SK-N-SH (cell line): ENCODE measurements at regions not wholly inside any gene's neighbourhood (a gene's known extent, or its start where the extent isn't known, plus 50 kb on each side); places are given as distances from the start of the nearest gene placed in this dataset.
A peak's percentile ranks its signal among the peaks of the same experiment; 100 is the strongest.

Experiments
- CTCF ChIA-PET: fragments of 300-600, 350-600 bp; formaldehyde crosslinking; extraction: SDS; loops from one replicate; lab custom pipeline; 2021; lab: Yijun Ruan, JAX
- POLR2A ChIA-PET: fragments of 350-600 bp; sonication (Branson Sonifier 250); formaldehyde crosslinking; extraction: SDS; loops from one replicate; lab custom pipeline; 2020; ENCODE audit warnings: antibody characterized with exemption, inconsistent platforms; lab: Yijun Ruan, JAX
- DNase-seq: peaks from one replicate; pipeline ENCODE4 v3.0.0; 2012
- H2AFZ ChIP-seq: fragments of 200-600 bp; sonication (generic); 2 replicates; pipeline ENCODE4 v1.8.1; 2016; ENCODE audit warnings: antibody characterized with exemption, mild to moderate bottlenecking, low read depth
- H3F3A ChIP-seq: fragments of 200-600 bp; sonication (generic); replicated peaks from 2 replicates; pipeline ENCODE3; 2016; ENCODE audit warnings: antibody characterized with exemption, mild to moderate bottlenecking; ENCODE audit not compliant: insufficient read depth
- H3K27ac ChIP-seq, 2 experiments: fragments of 200-500 bp in 1 of 2; fragments of 200-600 bp in 1 of 2; sonication (Bioruptor generic) in 1 of 2; sonication (generic), shearing (Covaris generic) in 1 of 2; 2 replicates each; pipeline versions ENCODE4 v1.5.1 to v1.6.1; 2014 to 2016; ENCODE audit warnings: low read depth in 2 of 2, inconsistent platforms in 1 of 2, low read length in 1 of 2, mild to moderate bottlenecking in 1 of 2, mixed read lengths in 1 of 2
- H3K27me3 ChIP-seq: fragments of 200-600 bp; sonication (generic), shearing (Covaris generic); 2 replicates; pipeline ENCODE4 v1.6.1; 2016; ENCODE audit warnings: mixed run types; ENCODE audit not compliant: insufficient read depth
- H3K36me3 ChIP-seq, 2 experiments: fragments of 200-500 bp in 1 of 2; fragments of 200-600 bp in 1 of 2; sonication (Bioruptor generic) in 1 of 2; sonication (generic) in 1 of 2; replicated peaks in 1 of 2; 2 replicates each; pipeline versions ENCODE3 to v1.5.1; 2014 to 2016; ENCODE audit warnings: low read length in 1 of 2, mild to moderate bottlenecking in 1 of 2; ENCODE audit not compliant: insufficient read depth in 2 of 2, control insufficient read depth in 1 of 2
- H3K4me1 ChIP-seq, 2 experiments: fragments of 200-500 bp in 1 of 2; fragments of 200-600 bp in 1 of 2; sonication (Bioruptor generic) in 1 of 2; sonication (generic), shearing (Covaris generic) in 1 of 2; 2 replicates each; pipeline versions ENCODE4 v1.5.1 to v1.6.1; 2014 to 2016; ENCODE audit warnings: low read depth in 1 of 2, low read length in 1 of 2, mixed run types in 1 of 2; ENCODE audit not compliant: insufficient read depth in 2 of 2, control insufficient read depth in 1 of 2
- H3K4me2 ChIP-seq: fragments of 200-600 bp; sonication (generic), shearing (Covaris generic); 2 replicates; pipeline ENCODE4 v1.6.1; 2017; ENCODE audit warnings: mixed run types
- H3K4me3 ChIP-seq, 2 experiments: fragments of 200-500 bp in 1 of 2; fragments of 200-600 bp in 1 of 2; sonication (Bioruptor generic) in 1 of 2; sonication (generic), shearing (Covaris generic) in 1 of 2; 2 replicates each; pipeline versions ENCODE4 v1.5.1 to v1.8.1; 2014 to 2016; ENCODE audit warnings: low read depth in 2 of 2, inconsistent platforms in 1 of 2, low read length in 1 of 2, mild to moderate bottlenecking in 1 of 2, mixed read lengths in 1 of 2, moderate library complexity in 1 of 2
- H3K79me2 ChIP-seq: fragments of 200-600 bp; sonication (generic); 2 replicates; pipeline ENCODE4 v1.8.1; 2017; ENCODE audit warnings: mild to moderate bottlenecking; ENCODE audit not compliant: insufficient read depth
- H3K9ac ChIP-seq: fragments of 200-600 bp; sonication (generic); 2 replicates; pipeline ENCODE4 v1.6.1; 2017; ENCODE audit warnings: mixed run types
- H3K9me2 ChIP-seq: fragments of 200-600 bp; sonication (generic); 2 replicates; pipeline ENCODE4 v1.6.1; 2017; ENCODE audit warnings: mixed run types
- H3K9me3 ChIP-seq: fragments of 200-600 bp; sonication (generic); 2 replicates; pipeline ENCODE4 v1.6.1; 2017; ENCODE audit warnings: mixed run types, mild to moderate bottlenecking, moderate library complexity
- H4K20me1 ChIP-seq: fragments of 200-600 bp; sonication (generic); 2 replicates; pipeline ENCODE4 v1.6.1; 2017; ENCODE audit warnings: mild to moderate bottlenecking, mixed run types; ENCODE audit not compliant: insufficient read depth
- EP300 ChIP-seq, 2 experiments: IDR thresholded peaks; 2 replicates each; pipeline versions ENCODE4 v1.4.0 to v1.6.1; 2012; ENCODE audit warnings: borderline replicate concordance in 1 of 2, low read depth in 1 of 2, low read length in 1 of 2
- EZH2phosphoT487 ChIP-seq: fragments of 200-600 bp; sonication (generic); IDR thresholded peaks from 2 replicates; pipeline ENCODE4 v1.6.1; 2017; ENCODE audit warnings: low read depth, mixed run types, mild to moderate bottlenecking, antibody characterized with exemption, moderate library complexity, borderline replicate concordance
- FOSL2 ChIP-seq: IDR thresholded peaks from 2 replicates; pipeline ENCODE4 v1.4.0; 2012; ENCODE audit warnings: low read depth, mild to moderate bottlenecking, moderate library complexity, borderline replicate concordance
- FOXM1 ChIP-seq: IDR thresholded peaks from 2 replicates; pipeline ENCODE4 v1.4.0; 2012; ENCODE audit warnings: low read depth, mild to moderate bottlenecking
- GABPA ChIP-seq: IDR thresholded peaks from 2 replicates; pipeline ENCODE4 v1.4.0; 2012; ENCODE audit warnings: low read depth, mild to moderate bottlenecking
- GATA2 ChIP-seq: sonication (generic); formaldehyde crosslinking; IDR thresholded peaks from 2 replicates; pipeline ENCODE4 v1.5.0; 2020; ENCODE audit warnings: mild to moderate bottlenecking, missing genetic modification reagents
- SIN3A ChIP-seq: IDR thresholded peaks from 2 replicates; pipeline ENCODE4 v1.6.1; 2012; ENCODE audit warnings: low read depth, mild to moderate bottlenecking, low read length, moderate library complexity, borderline replicate concordance
- TAF1 ChIP-seq: IDR thresholded peaks from 2 replicates; pipeline ENCODE4 v1.6.1; 2012; ENCODE audit warnings: low read depth, mild to moderate bottlenecking, low read length, moderate library complexity, borderline replicate concordance
- TCF12 ChIP-seq: IDR thresholded peaks from 2 replicates; pipeline ENCODE4 v1.4.0; 2012
- TEAD4 ChIP-seq: IDR thresholded peaks from 2 replicates; pipeline ENCODE4 v1.4.0; 2012; ENCODE audit warnings: mild to moderate bottlenecking, borderline replicate concordance; ENCODE audit not compliant: insufficient read depth
- USF1 ChIP-seq: IDR thresholded peaks from 2 replicates; pipeline ENCODE4 v1.4.0; 2012; ENCODE audit warnings: low read depth, borderline replicate concordance
- USF2 ChIP-seq: fragments of 150-350 bp; IDR thresholded peaks from 2 replicates; pipeline ENCODE4 v1.6.1; 2017; ENCODE audit warnings: antibody characterized with exemption, low read length, low read depth, borderline replicate concordance
- YY1 ChIP-seq: IDR thresholded peaks from 2 replicates; pipeline ENCODE4 v1.4.0; 2012; ENCODE audit warnings: low read depth, mild to moderate bottlenecking
- WGBS: methylation state at CpG from one replicate; pipeline ENCODE4 v1.1.6; 2017; ENCODE audit warnings: low lambda C conversion rate; 5-methylcytosine and 5-hydroxymethylcytosine counted together

- 97% methylated on average over 3 of the region's 3 CpGs for WGBS
- Histone ChIP-seq H3K27ac (no peak overlapping the region), H3K4me2 (no peak overlapping the region), H3K36me3 (no peaks in the 10 kb centered on the region), H3K9ac (no peak overlapping the region), H4K20me1 (no peaks in the 10 kb centered on the region), H3K4me1 (no peaks in the 10 kb centered on the region; a peak in 2 of 4 replicates), H3K9me3 (no peaks in the 10 kb centered on the region), H3K9me2 (no peaks in the 10 kb centered on the region), H3F3A (no peaks in the 10 kb centered on the region), H2AFZ (no peak overlapping the region), H3K27me3 (no peaks in the 10 kb centered on the region), H3K79me2 (no peaks in the 10 kb centered on the region), H3K4me3 (no peak overlapping the region)
- CTCF ChIA-PET, result no interaction called here
- no peak for DNase-seq
- POLR2A ChIA-PET, result interaction anchor here (0.6 kb wide), 1 partner anchor 7 kb away, joined by 3 read pairs; no protein-coding TSS in a partner anchor
- TF ChIP-seq FOSL2, result no peak
- no peak for TF ChIP-seq USF2
- TF ChIP-seq FOXM1, result no peak
- no peak for TF ChIP-seq YY1
- no peak for TF ChIP-seq TAF1
- TF ChIP-seq USF1, result no peak
- no peak for TF ChIP-seq EZH2phosphoT487
- no peak for TF ChIP-seq GABPA
- no peak for TF ChIP-seq TEAD4
These were observed 894.1 kb upstream of the MIR17HG start for GRCh38 chr13:90453342-90453741.

GRCh38 chr13:90454002-90454636, 893.4 kb upstream of the MIR17HG start:
- Histone ChIP-seq H3F3A (no peaks in the 10 kb centered on the region), H2AFZ (no peak overlapping the region), H3K9me2 (no peaks in the 10 kb centered on the region), H3K4me2 (no peak overlapping the region), H3K79me2 (no peaks in the 10 kb centered on the region), H4K20me1 (no peaks in the 10 kb centered on the region), H3K9ac (no peak overlapping the region), H3K27me3 (no peaks in the 10 kb centered on the region), H3K27ac (no peak overlapping the region), H3K4me1 (no peaks in the 10 kb centered on the region; a peak in 1 of 4 replicates), H3K9me3 (no peaks in the 10 kb centered on the region), H3K4me3 (no peak overlapping the region), H3K36me3 (no peaks in the 10 kb centered on the region)
- CTCF ChIA-PET, result no interaction called here
- no peak for DNase-seq
- POLR2A ChIA-PET, result no interaction called here
- WGBS, result 4% methylated on average over 2 of the region's 2 CpGs
- no peak for TF ChIP-seq SIN3A
- TF ChIP-seq TCF12, result no peak
- TF ChIP-seq EP300 (IDR thresholded peaks at IDR 0.05; ENCODE audit: borderline replicate concordance in 1 of 2, low read depth in 1 of 2, low read length in 1 of 2), result peak in 1 of 2 experiments; percentile 51; a peak in 1 of 4 replicates
- TF ChIP-seq GATA2 (CRISPR knock-in tag), result peak; percentile 44; the same call in 1 of the 2 replicates
